ENCODE measurements at regions not wholly inside any gene's neighbourhood (a gene's known extent, or its start where the extent isn't known, plus 50 kb on each side); places are given as distances from the start of the nearest gene placed in this dataset.

GRCh38 chr9:13688223-13688989, 408.9 kb upstream of the MPDZ start:
- Histone ChIP-seq H3K9ac (ENCODE audit: control insufficient read depth, insufficient read depth, low read length) (no peak overlapping the region), H2AFZ (ENCODE audit: control insufficient read depth, low read depth, low read length) (no peak overlapping the region), H3K27me3 (replicated peaks in 1 of 2; ENCODE audit: control insufficient read depth in 2 of 2, insufficient read depth in 2 of 2, low read length in 1 of 2) (no peaks in the 10 kb centered on the region), H3K9me3 (replicated peaks; ENCODE audit: control insufficient read depth, insufficient read depth, low read length) (no peaks in the 10 kb centered on the region), H3K4me3 (no peak overlapping the region), H3K27ac (ENCODE audit: control insufficient read depth, insufficient read depth) (no peak overlapping the region), H3K4me1 (ENCODE audit: control insufficient read depth, insufficient read depth, low read length) (no peaks in the 10 kb centered on the region), H3K4me2 (ENCODE audit: control insufficient read depth, insufficient read depth) (no peak overlapping the region), H3K36me3 (ENCODE audit: control insufficient read depth in 2 of 2, insufficient read depth in 2 of 2, low read length in 1 of 2) (no peaks in the 10 kb centered on the region), H4K20me1 (ENCODE audit: control insufficient read depth, insufficient read depth) (no peaks in the 10 kb centered on the region), H3K79me2 (ENCODE audit: control insufficient read depth, insufficient read depth, low read length) (no peaks in the 10 kb centered on the region)
- FAIRE-seq, result no peak
- 2% methylated on average over 4 of the region's 4 CpGs for WGBS (ENCODE audit: insufficient coverage, insufficient replicate concordance, low lambda C conversion rate, missing lambda C conversion rate)
- no peak for ATAC-seq
- TF ChIP-seq NFYB (IDR thresholded peaks at IDR 0.05; ENCODE audit: insufficient read depth, low read depth, low read length) (no peak), RELA (IDR thresholded peaks at IDR 0.05; ENCODE audit: borderline replicate concordance, partially characterized antibody) (no peak)
- DNase-seq (ENCODE audit: low read depth, low spot score), result no peak
- BruUV-seq (replicated peaks), result no TSS peak
- ChIA-PET POLR2A (no interaction called here), RAD21 (ENCODE audit: unreplicated experiment) (no interaction called here), CTCF (interaction anchor here (0.6 to 2.0 kb wide), 2 partner anchors 260 to 369 kb away, joined by 4 to 8 read pairs; no protein-coding TSS in a partner anchor), SMC1A (ENCODE audit: uncharacterized antibody, unreplicated experiment) (interaction anchor here (0.6 to 1.1 kb wide), 3 partner anchors 22 to 512 kb away, joined by 3 to 5 read pairs (median 3); no protein-coding TSS in a partner anchor)
- in situ Hi-C loops (cut with MboI) (no loop called here), intact Hi-C loops (cut with micrococcal nuclease; ENCODE audit: unreplicated experiment) (no loop called here)

- ChIA-PET SMC1A (ENCODE audit: uncharacterized antibody, unreplicated experiment) (no interaction called here), RAD21 (ENCODE audit: unreplicated experiment) (no interaction called here), POLR2A (no interaction called here), CTCF (interaction anchor here (0.7 kb wide), 1 partner anchor 10 kb away, joined by 3 read pairs; no protein-coding TSS in a partner anchor)
- H3K27ac ChIP-seq (ENCODE audit: control insufficient read depth, insufficient read depth), result no peak overlapping the region
- intact Hi-C loops (cut with micrococcal nuclease; ENCODE audit: unreplicated experiment) (no loop called here), in situ Hi-C loops (cut with MboI) (no loop called here)
- FAIRE-seq (no peak), DNase-seq (ENCODE audit: low read depth, low spot score) (no peak), ATAC-seq (no peak)
- H3K4me3 ChIP-seq, result no peak overlapping the region
- H3K9me3 ChIP-seq (replicated peaks; ENCODE audit: control insufficient read depth, insufficient read depth, low read length), result no peaks in the 10 kb centered on the region
- peak; percentile 49; the same call in 1 of the 2 replicates for TF ChIP-seq RAD51 (IDR thresholded peaks at IDR 0.05)
- no peak for TF ChIP-seq BACH1 (IDR thresholded peaks at IDR 0.05; ENCODE audit: borderline replicate concordance)
- WGBS (ENCODE audit: insufficient coverage, insufficient replicate concordance, low lambda C conversion rate, missing lambda C conversion rate), result 0% methylated on average over 2 of the region's 2 CpGs
- no peaks in the 10 kb centered on the region for H3K27me3 ChIP-seq (replicated peaks in 1 of 2; ENCODE audit: control insufficient read depth in 2 of 2, insufficient read depth in 2 of 2, low read length in 1 of 2)
- H3K9ac ChIP-seq (ENCODE audit: control insufficient read depth, insufficient read depth, low read length), result no peak overlapping the region
- no peaks in the 10 kb centered on the region for H3K79me2 ChIP-seq (ENCODE audit: control insufficient read depth, insufficient read depth, low read length)
- no peak overlapping the region for H3K4me2 ChIP-seq (ENCODE audit: control insufficient read depth, insufficient read depth)
- no TSS peak for BruUV-seq (replicated peaks)
- no peaks in the 10 kb centered on the region for H3K4me1 ChIP-seq (ENCODE audit: control insufficient read depth, insufficient read depth, low read length)
- H2AFZ ChIP-seq (ENCODE audit: control insufficient read depth, low read depth, low read length), result no peak overlapping the region
- no peaks in the 10 kb centered on the region for H4K20me1 ChIP-seq (ENCODE audit: control insufficient read depth, insufficient read depth)
- no peaks in the 10 kb centered on the region for H3K36me3 ChIP-seq (ENCODE audit: control insufficient read depth in 2 of 2, insufficient read depth in 2 of 2, low read length in 1 of 2)
Observed at GRCh38 chr9:13684656-13685055, 405.2 kb upstream of the MPDZ start.
